Spleen (tissue), 11 donors: ENCODE measurements at regions not wholly inside any gene's neighbourhood (a gene's known extent, or its start where the extent isn't known, plus 50 kb on each side); places are given as distances from the start of the nearest gene placed in this dataset.

ENCODE experiments used
- DNase-seq: peaks from one replicate; pipeline ENCODE4 v3.0.0-alpha.2; 2020
- H3K27ac ChIP-seq, 8 donors: fragments of 200-600 bp; sonication (generic) in 7 of 8; 1 replicate in 4 of 8; 2 replicates in 4 of 8; pipeline versions ENCODE4 v1.5.0 to v1.8.0; 2016 to 2021; ENCODE audit warnings: inconsistent platforms in 4 of 8, mild to moderate bottlenecking in 4 of 8, moderate library complexity in 1 of 8
- H3K27me3 ChIP-seq, 7 donors: fragments of 200-600 bp; sonication (generic) in 6 of 7; replicated peaks in 1 of 7; 1 replicate in 4 of 7; 2 replicates in 3 of 7; pipeline versions ENCODE4 v1.5.0 to v1.8.0; 2016 to 2021; ENCODE audit warnings: inconsistent platforms in 3 of 7, mild to moderate bottlenecking in 1 of 7
- H3K36me3 ChIP-seq, 6 donors: fragments of 200-600 bp; sonication (generic) in 5 of 6; 1 replicate in 4 of 6; 2 replicates in 2 of 6; pipeline versions ENCODE4 v1.5.0 to v1.8.0; 2016 to 2021; ENCODE audit warnings: inconsistent platforms in 2 of 6
- H3K4me1 ChIP-seq, 6 donors: fragments of 200-600 bp; sonication (generic) in 5 of 6; 1 replicate in 3 of 6; 2 replicates in 3 of 6; pipeline versions ENCODE4 v1.5.0 to v1.8.0; 2016 to 2021; ENCODE audit warnings: inconsistent platforms in 3 of 6
- H3K4me3 ChIP-seq, 8 donors: fragments of 200-600 bp; sonication (generic) in 7 of 8; 1 replicate in 4 of 8; 2 replicates in 4 of 8; pipeline versions ENCODE4 v1.5.0 to v1.8.0; 2016 to 2021; ENCODE audit warnings: inconsistent platforms in 4 of 8, mild to moderate bottlenecking in 4 of 8, moderate library complexity in 2 of 8
- H3K9me3 ChIP-seq, 8 donors: fragments of 200-600 bp; sonication (generic) in 7 of 8; 1 replicate in 4 of 8; 2 replicates in 4 of 8; pipeline versions ENCODE4 v1.5.0 to v1.8.0; 2016 to 2021; ENCODE audit warnings: inconsistent platforms in 4 of 8
- POLR2A ChIP-seq, 3 donors: fragments of 450-650 bp; IDR thresholded peaks; one replicate each; pipeline ENCODE4 v1.5.1; 2017; ENCODE audit warnings: antibody characterized with exemption in 3 of 3, mild to moderate bottlenecking in 1 of 3
- POLR2AphosphoS5 ChIP-seq, 3 donors: sonication (generic); formaldehyde crosslinking; IDR thresholded peaks; one replicate each; pipeline ENCODE4 v1.5.1; 2017; ENCODE audit warnings: antibody characterized with exemption in 3 of 3
- WGBS, 5 donors: extraction: QIAGEN DNeasy Blood & Tissue Kit in 3 of 5; methylation state at CpG; one replicate each; pipeline versions ENCODE4 v1.1.5 to v1.1.7; 2013 to 2018; 5-methylcytosine and 5-hydroxymethylcytosine counted together
- intact Hi-C: fragments of 100-400 bp; cut with DNase I; formaldehyde crosslinking; loops from one replicate; pipeline ENCODE4 v1.15.0; 2023; ENCODE audit warnings: low total_unique reads
- TF ChIP-seq, protein P1 (sequence below), 11 experiments: fragments of 200-600 bp in 7 of 11; fragments of 450-650 bp in 4 of 11; sonication (generic) in 4 of 11; IDR thresholded peaks in 8 of 11; conservative IDR thresholded peaks in 3 of 11; 1 replicate in 7 of 11; 2 replicates in 4 of 11; pipeline versions ENCODE4 v1.4.0 to v1.8.0; 2016 to 2021; ENCODE audit warnings: antibody characterized with exemption in 11 of 11, inconsistent platforms in 4 of 11, mild to moderate bottlenecking in 1 of 11
- donor health status: healthy with polysubstance abuse.
- donor health status: DM: no; HTN: no; CAD: no; lungs with moderate emphysema.
- donor health status: DM: no; HTN: no; CAD: no.
- donor health status: Bipolar disorder and iron deficiency.
- donor health status: healthy.
- donor health status: DM: no; HTN: no; CAD: no.
- donor health status: DM: yes; HTN: yes; CAD: no.

- Histone ChIP-seq H3K9me3 (no peaks in the 10 kb centered on the region), H3K4me3 (no peak overlapping the region), H3K27ac (no peak overlapping the region), H3K4me1 (no peaks in the 10 kb centered on the region), H3K36me3 (no peaks in the 10 kb centered on the region), H3K27me3 (no peaks in the 10 kb centered on the region)
- intact Hi-C loops, result no loop called here
- TF ChIP-seq POLR2A (IDR thresholded peaks at IDR 0.05) (no peak), POLR2AphosphoS5 (IDR thresholded peaks at IDR 0.05) (no peak)
- TF ChIP-seq, protein P1, sequence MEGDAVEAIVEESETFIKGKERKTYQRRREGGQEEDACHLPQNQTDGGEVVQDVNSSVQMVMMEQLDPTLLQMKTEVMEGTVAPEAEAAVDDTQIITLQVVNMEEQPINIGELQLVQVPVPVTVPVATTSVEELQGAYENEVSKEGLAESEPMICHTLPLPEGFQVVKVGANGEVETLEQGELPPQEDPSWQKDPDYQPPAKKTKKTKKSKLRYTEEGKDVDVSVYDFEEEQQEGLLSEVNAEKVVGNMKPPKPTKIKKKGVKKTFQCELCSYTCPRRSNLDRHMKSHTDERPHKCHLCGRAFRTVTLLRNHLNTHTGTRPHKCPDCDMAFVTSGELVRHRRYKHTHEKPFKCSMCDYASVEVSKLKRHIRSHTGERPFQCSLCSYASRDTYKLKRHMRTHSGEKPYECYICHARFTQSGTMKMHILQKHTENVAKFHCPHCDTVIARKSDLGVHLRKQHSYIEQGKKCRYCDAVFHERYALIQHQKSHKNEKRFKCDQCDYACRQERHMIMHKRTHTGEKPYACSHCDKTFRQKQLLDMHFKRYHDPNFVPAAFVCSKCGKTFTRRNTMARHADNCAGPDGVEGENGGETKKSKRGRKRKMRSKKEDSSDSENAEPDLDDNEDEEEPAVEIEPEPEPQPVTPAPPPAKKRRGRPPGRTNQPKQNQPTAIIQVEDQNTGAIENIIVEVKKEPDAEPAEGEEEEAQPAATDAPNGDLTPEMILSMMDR (IDR thresholded peaks at IDR 0.05 in 8 of 11, conservative IDR thresholded peaks at IDR 0.05 in 3 of 11), result no peak
- WGBS, 5 donors, result 56 to 73% (median 68%) methylated on average over 2 of the region's 2 CpGs
- no peak for DNase-seq
Measured at GRCh38 chr13:104436555-104436954, 1370.3 kb upstream of the SLC10A2 start.

DNA sequence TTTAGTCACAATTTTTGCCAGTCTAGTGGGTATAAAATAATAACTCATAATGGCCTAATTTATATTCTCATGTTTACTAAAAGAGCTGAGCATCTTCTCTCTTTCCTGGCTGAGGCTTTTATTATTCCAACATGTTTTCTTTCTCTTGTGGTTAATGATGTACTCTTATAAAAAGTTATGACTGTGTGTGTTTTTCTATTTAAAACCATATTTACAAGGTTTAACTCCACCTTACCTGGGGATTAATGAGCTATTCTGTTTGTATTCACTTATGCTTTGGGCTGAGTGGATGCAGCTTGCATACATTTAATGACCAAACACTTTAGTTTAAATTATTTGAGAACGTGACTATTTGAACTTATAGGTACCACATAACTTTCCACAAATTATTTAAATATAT, 1365.7 kb upstream of the SLC10A2 start:
- Histone ChIP-seq H3K36me3 (no peaks in the 10 kb centered on the region), H3K27me3 (no peaks in the 10 kb centered on the region), H3K9me3 (peaks cover 0 to 6% (median 0%) of the 10 kb centered on the region in 8 donors), H3K4me1 (no peaks in the 10 kb centered on the region), H3K4me3 (no peak overlapping the region), H3K27ac (no peak overlapping the region)
- DNase-seq, result no peak
- intact Hi-C loops, result no loop called here
- TF ChIP-seq, protein P1 (IDR thresholded peaks at IDR 0.05 in 8 of 11, conservative IDR thresholded peaks at IDR 0.05 in 3 of 11), result no peak
- TF ChIP-seq POLR2A (IDR thresholded peaks at IDR 0.05), result no peak
- TF ChIP-seq POLR2AphosphoS5 (IDR thresholded peaks at IDR 0.05), result no peak
- 77 to 95% (median 87%) methylated on average over 1 of the region's 1 CpG for WGBS, 5 donors

DNA sequence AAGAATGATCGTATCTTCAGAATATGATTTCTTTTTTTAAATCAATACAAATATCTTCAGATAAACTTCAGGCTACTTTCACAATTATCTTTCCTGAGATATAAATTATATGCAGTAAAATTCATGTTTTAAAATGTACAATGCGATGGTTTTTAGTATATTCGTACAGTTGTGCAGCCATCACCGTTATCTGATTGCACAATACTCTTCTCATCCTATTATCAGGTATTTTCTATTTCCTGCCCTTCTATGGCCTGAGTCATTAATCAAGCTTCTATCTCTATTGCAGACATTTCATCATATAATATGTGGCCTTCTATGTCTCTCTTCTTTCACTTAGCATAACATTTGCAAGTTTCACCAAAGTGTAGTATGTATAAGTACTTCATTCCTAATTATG, 1360.2 kb upstream of the SLC10A2 start:
- Histone ChIP-seq H3K27ac (no peak overlapping the region), H3K9me3 (peaks cover 0 to 10% (median 0%) of the 10 kb centered on the region in 8 donors), H3K27me3 (no peaks in the 10 kb centered on the region), H3K36me3 (no peaks in the 10 kb centered on the region), H3K4me3 (no peak overlapping the region), H3K4me1 (no peaks in the 10 kb centered on the region)
- 83 to 89% (median 88%) methylated on average over 4 of the region's 4 CpGs for WGBS, 5 donors
- intact Hi-C loops, result no loop called here
- DNase-seq, result no peak
- TF ChIP-seq POLR2AphosphoS5 (IDR thresholded peaks at IDR 0.05), result no peak
- TF ChIP-seq POLR2A (IDR thresholded peaks at IDR 0.05), result no peak
- TF ChIP-seq, protein P1 (IDR thresholded peaks at IDR 0.05 in 8 of 11, conservative IDR thresholded peaks at IDR 0.05 in 3 of 11), result no peak

- intact Hi-C loops, result no loop called here
- Histone ChIP-seq H3K27ac (no peak overlapping the region), H3K4me3 (no peak overlapping the region), H3K9me3 (peaks cover 0 to 4% (median 0%) of the 10 kb centered on the region in 8 donors), H3K4me1 (no peaks in the 10 kb centered on the region), H3K27me3 (no peaks in the 10 kb centered on the region), H3K36me3 (no peaks in the 10 kb centered on the region)
- DNase-seq, result no peak
- TF ChIP-seq, protein P1 (IDR thresholded peaks at IDR 0.05 in 8 of 11, conservative IDR thresholded peaks at IDR 0.05 in 3 of 11), result no peak
- TF ChIP-seq POLR2A (IDR thresholded peaks at IDR 0.05) (no peak), POLR2AphosphoS5 (IDR thresholded peaks at IDR 0.05) (no peak)
- 68 to 83% (median 80%) methylated on average over 4 of the region's 4 CpGs for whole genome bisulfite sequencing, 5 donors
Measured at GRCh38 chr13:104422668-104423067, 1356.5 kb upstream of the SLC10A2 start.
